GM12891 (cell line): ENCODE measurements at regions not wholly inside any gene's neighbourhood (a gene's known extent, or its start where the extent isn't known, plus 50 kb on each side); places are given as distances from the start of the nearest gene placed in this dataset.

ENCODE experiments used
- POLR2A ChIP-seq: IDR thresholded peaks from 2 replicates; pipeline ENCODE4 v1.6.1; 2011; ENCODE audit warnings: low read depth, low read length, control low read depth
- POLR2AphosphoS5 ChIP-seq: IDR thresholded peaks from 2 replicates; pipeline ENCODE4 v1.6.1; 2011; ENCODE audit warnings: low read depth, low read length, control low read depth
- SPI1 ChIP-seq: IDR thresholded peaks from 2 replicates; pipeline ENCODE4 v1.6.1; 2011; ENCODE audit warnings: low read depth, low read length, control low read depth
- TAF1 ChIP-seq: IDR thresholded peaks from 2 replicates; pipeline ENCODE4 v1.6.1; 2011; ENCODE audit warnings: low read depth, low read length, control low read depth

GRCh38 chr2:156098506-156098905 is 234.0 kb downstream of the NR4A2 start:
- TF ChIP-seq TAF1 (no peak), POLR2A (no peak), POLR2AphosphoS5 (no peak), SPI1 (no peak)
